ENCODE measurements at regions not wholly inside any gene's neighbourhood (a gene's known extent, or its start where the extent isn't known, plus 50 kb on each side); places are given as distances from the start of the nearest gene placed in this dataset.
"Not testable (repeated sequence)": the region's sequence is repeated elsewhere in the genome, so short reads cannot be mapped to it uniquely, and the experiment has no call there.

DNA sequence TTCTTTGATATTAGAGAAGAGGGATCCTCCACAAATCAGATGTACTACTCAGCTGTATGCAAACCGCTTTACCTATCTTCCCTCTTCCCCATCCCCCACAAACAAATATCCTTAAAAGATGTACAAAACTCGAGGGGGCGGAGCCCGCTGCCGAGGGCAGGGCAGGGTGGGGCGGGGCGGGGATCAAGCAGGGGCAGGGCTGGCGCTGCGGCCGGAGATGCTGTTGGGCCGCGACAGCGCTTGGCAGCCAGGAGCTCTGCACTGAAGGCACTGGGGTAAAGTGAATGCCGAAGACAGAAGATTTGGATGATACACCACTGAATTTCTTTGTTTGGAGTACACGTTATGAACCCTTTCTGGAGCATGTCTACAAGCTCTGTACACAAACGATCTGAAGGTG is 474.8 kb downstream of the CDH10 start:
- Mint-ChIP-seq H3K27me3 (ENCODE audit: unreplicated experiment) (no peaks in the 10 kb centered on the region), H3K36me3 (ENCODE audit: unreplicated experiment) (no peaks in the 10 kb centered on the region), H3K27ac (ENCODE audit: unreplicated experiment) (no peak overlapping the region), H3K4me3 (ENCODE audit: unreplicated experiment) (no peak overlapping the region), H3K9me3 (ENCODE audit: unreplicated experiment) (no peaks in the 10 kb centered on the region), H3K4me1 (ENCODE audit: unreplicated experiment) (no peaks in the 10 kb centered on the region)
- no peak for DNase-seq (ENCODE audit: extremely low spot score, unreplicated experiment)
- TF ChIP-seq, protein P1, sequence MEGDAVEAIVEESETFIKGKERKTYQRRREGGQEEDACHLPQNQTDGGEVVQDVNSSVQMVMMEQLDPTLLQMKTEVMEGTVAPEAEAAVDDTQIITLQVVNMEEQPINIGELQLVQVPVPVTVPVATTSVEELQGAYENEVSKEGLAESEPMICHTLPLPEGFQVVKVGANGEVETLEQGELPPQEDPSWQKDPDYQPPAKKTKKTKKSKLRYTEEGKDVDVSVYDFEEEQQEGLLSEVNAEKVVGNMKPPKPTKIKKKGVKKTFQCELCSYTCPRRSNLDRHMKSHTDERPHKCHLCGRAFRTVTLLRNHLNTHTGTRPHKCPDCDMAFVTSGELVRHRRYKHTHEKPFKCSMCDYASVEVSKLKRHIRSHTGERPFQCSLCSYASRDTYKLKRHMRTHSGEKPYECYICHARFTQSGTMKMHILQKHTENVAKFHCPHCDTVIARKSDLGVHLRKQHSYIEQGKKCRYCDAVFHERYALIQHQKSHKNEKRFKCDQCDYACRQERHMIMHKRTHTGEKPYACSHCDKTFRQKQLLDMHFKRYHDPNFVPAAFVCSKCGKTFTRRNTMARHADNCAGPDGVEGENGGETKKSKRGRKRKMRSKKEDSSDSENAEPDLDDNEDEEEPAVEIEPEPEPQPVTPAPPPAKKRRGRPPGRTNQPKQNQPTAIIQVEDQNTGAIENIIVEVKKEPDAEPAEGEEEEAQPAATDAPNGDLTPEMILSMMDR (IDR thresholded peaks at IDR 0.05), result no peak

DNA sequence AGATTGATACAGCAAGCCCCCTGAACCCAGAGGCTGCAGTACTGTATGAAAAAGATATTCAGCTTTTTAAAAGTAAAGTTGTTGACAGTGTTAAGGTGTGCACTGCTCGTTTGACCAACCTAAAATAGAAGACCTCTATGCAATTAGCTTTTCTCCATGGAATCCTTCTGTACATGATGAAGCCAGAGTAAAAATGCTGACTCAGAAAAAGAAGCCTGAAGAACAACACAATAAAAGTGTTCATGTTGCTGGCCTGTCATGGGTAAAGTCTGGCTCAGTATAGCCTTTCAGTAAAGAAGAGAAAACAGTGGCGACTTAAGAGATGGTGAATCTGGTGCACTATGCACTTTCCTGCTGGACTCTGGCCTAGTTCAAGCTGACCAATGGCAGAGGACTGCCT is 473.8 kb downstream of the CDH10 start:
- not testable (repeated sequence) for H3K4me3 Mint-ChIP-seq (ENCODE audit: unreplicated experiment); H3K27me3 Mint-ChIP-seq (ENCODE audit: unreplicated experiment); H3K9me3 Mint-ChIP-seq (ENCODE audit: unreplicated experiment); DNase-seq (ENCODE audit: extremely low spot score, unreplicated experiment); H3K4me1 Mint-ChIP-seq (ENCODE audit: unreplicated experiment); H3K27ac Mint-ChIP-seq (ENCODE audit: unreplicated experiment); H3K36me3 Mint-ChIP-seq (ENCODE audit: unreplicated experiment)

DNA sequence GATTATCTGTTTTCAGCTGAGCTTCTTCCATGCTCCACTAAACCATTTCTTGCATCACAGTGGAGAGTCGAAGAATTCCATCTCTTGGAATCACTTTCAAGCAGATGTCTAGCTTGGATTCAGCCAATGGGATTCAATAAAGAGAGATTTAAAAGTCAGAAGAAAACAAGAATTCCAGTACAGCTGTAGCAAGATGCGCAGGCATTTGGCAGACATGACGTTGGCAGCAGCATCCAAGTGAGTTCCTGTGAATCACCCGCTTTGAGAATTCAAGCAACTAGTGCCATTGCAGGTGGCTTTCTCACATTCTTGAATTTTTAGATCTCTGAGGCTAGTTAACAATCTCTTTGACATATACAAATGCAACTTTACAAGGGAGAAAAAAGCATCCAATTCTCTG is 467.0 kb downstream of the CDH10 start:
- TF ChIP-seq, protein P1 (IDR thresholded peaks at IDR 0.05), result no peak
- H3K4me3 Mint-ChIP-seq (ENCODE audit: unreplicated experiment), result no peak overlapping the region
- H3K4me1 Mint-ChIP-seq (ENCODE audit: unreplicated experiment), result no peaks in the 10 kb centered on the region
- no peak for DNase-seq (ENCODE audit: extremely low spot score, unreplicated experiment)
- no peaks in the 10 kb centered on the region for H3K9me3 Mint-ChIP-seq (ENCODE audit: unreplicated experiment)
- H3K27ac Mint-ChIP-seq (ENCODE audit: unreplicated experiment), result no peak overlapping the region
- peaks cover 2% of the 10 kb centered on the region for H3K27me3 Mint-ChIP-seq (ENCODE audit: unreplicated experiment)
- H3K36me3 Mint-ChIP-seq (ENCODE audit: unreplicated experiment), result no peaks in the 10 kb centered on the region

DNA sequence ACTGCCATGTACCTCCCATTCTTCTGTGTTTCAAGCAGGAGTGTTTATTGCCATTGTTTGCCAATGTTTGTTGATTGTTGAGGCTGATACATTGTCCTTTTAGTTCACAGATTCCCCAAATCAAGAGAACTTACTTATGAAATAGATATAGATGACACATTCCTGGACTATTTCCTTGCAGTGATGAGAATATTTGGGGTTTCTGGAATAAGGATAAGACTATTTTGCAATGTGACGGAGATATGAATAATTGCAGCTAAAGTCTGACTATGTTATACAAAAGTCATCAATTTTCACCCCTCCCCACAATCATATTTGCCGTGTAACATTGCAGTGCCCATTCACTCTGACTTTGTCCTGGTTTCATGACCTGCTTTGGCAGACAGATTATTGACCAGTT is 460.8 kb downstream of the CDH10 start:
- Mint-ChIP-seq H3K9me3 (ENCODE audit: unreplicated experiment) (no peaks in the 10 kb centered on the region), H3K36me3 (ENCODE audit: unreplicated experiment) (no peaks in the 10 kb centered on the region), H3K4me3 (ENCODE audit: unreplicated experiment) (no peak overlapping the region), H3K27ac (ENCODE audit: unreplicated experiment) (no peak overlapping the region), H3K4me1 (ENCODE audit: unreplicated experiment) (no peaks in the 10 kb centered on the region), H3K27me3 (ENCODE audit: unreplicated experiment) (no peaks in the 10 kb centered on the region)
- TF ChIP-seq, protein P1 (IDR thresholded peaks at IDR 0.05), result no peak
- DNase-seq (ENCODE audit: extremely low spot score, unreplicated experiment), result no peak

DNA sequence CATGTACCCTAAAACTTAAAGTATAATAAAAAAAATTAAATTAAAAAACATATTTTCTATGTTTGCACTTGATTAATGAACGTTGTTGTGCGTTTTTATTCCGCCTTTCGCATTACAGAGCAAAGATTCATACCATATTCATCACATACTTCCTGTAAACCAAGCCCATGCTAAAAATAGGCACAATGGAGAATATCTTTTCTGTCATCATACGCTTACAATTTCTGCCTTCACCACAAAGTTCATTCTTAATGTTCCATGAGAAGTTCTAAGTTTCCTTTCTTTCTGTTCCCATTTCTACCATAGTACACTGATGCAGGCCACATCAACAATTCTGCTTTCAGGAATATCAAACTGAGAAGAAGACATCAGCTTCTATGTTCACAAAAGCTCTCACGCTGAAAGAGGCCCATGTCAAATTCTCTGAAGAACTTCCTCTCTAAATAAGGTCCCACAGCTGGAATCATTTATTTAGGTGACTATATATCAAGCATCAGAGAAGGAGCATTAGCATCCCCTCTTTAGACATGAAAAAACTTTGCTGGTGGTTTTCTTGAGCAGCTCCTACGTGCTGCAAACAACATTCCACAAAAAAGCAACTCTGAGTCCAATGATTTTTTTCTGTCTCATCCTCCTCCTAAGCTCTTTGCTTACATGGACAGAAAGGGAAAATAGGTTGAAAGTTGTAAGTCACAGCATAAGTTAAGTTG is 456.4 kb downstream of the CDH10 start:
- H3K4me3 Mint-ChIP-seq (ENCODE audit: unreplicated experiment), result no peak overlapping the region
- H3K36me3 Mint-ChIP-seq (ENCODE audit: unreplicated experiment), result no peaks in the 10 kb centered on the region
- TF ChIP-seq, protein P1 (IDR thresholded peaks at IDR 0.05), result no peak
- H3K27me3 Mint-ChIP-seq (ENCODE audit: unreplicated experiment), result no peaks in the 10 kb centered on the region
- H3K4me1 Mint-ChIP-seq (ENCODE audit: unreplicated experiment), result no peaks in the 10 kb centered on the region
- H3K9me3 Mint-ChIP-seq (ENCODE audit: unreplicated experiment), result no peaks in the 10 kb centered on the region
- H3K27ac Mint-ChIP-seq (ENCODE audit: unreplicated experiment), result no peak overlapping the region
- no peak for DNase-seq (ENCODE audit: extremely low spot score, unreplicated experiment)

DNA sequence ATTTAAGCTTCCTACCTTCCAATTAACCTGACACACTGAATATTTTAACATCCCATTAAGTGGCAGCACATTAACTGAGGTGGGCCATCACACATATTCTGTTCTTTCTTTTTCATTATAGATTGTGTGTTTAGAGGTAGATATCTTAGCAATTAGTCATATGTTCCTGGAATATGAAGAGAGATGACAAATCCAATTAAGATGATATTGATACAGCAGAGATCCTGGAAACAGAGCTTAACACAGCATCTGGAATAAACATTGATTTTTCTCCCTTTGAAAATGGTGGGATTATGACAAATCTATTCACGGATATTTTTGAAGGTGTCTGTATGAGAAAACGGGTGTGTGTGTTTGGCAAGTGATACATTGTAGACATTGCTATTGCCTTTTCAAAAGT is 448.0 kb downstream of the CDH10 start:
- Mint-ChIP-seq H3K27ac (ENCODE audit: unreplicated experiment) (no peak overlapping the region), H3K27me3 (ENCODE audit: unreplicated experiment) (peaks cover 5% of the 10 kb centered on the region), H3K4me1 (ENCODE audit: unreplicated experiment) (no peaks in the 10 kb centered on the region), H3K9me3 (ENCODE audit: unreplicated experiment) (peaks cover 4% of the 10 kb centered on the region), H3K36me3 (ENCODE audit: unreplicated experiment) (no peaks in the 10 kb centered on the region), H3K4me3 (ENCODE audit: unreplicated experiment) (no peak overlapping the region)
- TF ChIP-seq, protein P1 (IDR thresholded peaks at IDR 0.05), result no peak
- no peak for DNase-seq (ENCODE audit: extremely low spot score, unreplicated experiment)

All from osteocyte (in vitro differentiated cells).